Inflammatory macrophage treated with lipopolysaccharide for 4 hours (primary cell): ENCODE measurements at regions not wholly inside any gene's neighbourhood (a gene's known extent, or its start where the extent isn't known, plus 50 kb on each side); places are given as distances from the start of the nearest gene placed in this dataset.

Experiments
- DNase-seq: peaks from one replicate; pipeline ENCODE4 v3.0.0-alpha.2; 2020

DNA sequence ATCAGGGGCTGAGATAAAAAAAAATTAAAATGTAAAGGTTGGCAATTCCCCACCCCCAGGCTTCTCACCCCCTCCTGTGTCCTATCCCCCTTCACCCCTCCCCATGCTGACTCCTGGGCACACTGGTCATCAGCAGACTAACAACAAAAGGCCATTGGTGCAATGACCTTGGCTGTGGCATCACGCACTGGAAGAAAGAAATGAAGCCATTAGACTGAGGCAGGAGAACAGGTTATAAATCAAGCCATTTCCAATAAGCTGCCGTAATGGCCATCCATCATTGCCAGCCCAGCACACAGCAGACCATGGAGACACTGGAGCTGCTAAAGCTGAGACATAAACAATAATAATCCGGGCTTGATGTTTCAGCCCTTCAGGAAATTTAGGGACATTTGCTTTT is 342.4 kb upstream of the ETAA1 start:
- DNase-seq = no peak

DNA sequence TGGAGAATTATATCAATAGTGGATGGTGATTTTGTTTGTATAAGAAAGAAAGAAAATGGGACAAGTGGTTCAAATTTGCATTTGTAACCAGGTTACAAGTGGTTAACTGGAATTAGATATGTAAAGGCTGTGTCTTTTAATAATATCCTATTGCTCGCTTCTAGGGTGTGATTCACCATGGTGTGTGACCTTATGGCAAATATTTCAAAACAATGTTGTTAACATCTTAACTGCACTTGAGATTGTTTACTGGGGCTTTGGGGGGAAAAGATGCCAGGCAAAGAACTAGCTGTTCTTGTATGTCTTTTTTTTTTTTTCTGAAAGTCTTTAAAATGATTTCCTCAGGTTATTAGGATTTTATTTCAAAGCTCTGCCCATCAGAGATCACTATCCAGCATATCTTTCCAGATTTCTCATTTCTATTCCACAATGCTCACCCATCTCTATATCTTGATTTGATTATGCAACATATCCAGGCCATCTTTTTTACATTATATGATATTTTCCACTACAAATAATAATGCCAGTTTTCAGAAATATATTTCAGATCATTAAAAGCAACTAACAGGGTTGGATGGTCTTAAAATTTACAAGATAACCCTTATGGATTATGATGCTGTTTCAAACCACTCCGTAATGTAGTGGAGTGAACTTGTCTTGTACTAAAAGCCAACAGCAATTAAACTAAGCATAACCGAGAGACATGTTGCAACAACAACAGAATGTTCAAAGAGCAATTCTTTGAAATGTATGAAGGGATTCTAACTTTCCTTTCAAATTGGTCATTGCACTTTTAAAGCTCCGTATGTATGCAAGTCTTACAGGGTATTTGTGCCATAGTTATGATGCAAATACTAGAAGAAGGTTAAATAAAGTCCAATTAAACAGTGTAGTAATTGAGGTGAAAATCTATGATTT is 341.5 kb upstream of the ETAA1 start:
- DNase-seq = no peak

- DNase-seq = no peak
Measured at GRCh38 chr2:67057123-67057522, 340.0 kb upstream of the ETAA1 start.

- DNase-seq = no peak
Measured at GRCh38 chr2:67057901-67058703, 339.0 kb upstream of the ETAA1 start.

DNA sequence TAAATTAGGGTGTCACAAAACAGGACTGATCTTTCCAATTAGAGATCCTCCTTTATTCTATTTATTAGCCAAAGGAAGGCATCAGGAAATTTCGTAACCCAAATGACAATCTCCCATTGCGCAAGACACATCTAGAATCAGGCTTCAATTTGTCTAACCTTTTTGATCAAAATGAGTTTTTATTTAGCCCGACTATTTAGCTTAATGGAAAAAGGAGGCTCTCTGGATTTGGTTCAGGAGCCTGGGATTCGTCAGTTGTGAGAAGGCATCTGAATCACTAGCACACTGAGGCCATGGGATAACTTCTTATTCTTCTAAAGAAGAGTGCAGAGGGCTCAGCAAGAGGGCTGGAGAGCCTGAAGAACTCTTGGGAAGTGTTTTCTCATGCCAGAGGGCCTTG is 332.1 kb upstream of the ETAA1 start:
- no peak for DNase-seq

- no peak for DNase-seq
Measured at GRCh38 chr2:67066782-67067181, 330.4 kb upstream of the ETAA1 start.

DNA sequence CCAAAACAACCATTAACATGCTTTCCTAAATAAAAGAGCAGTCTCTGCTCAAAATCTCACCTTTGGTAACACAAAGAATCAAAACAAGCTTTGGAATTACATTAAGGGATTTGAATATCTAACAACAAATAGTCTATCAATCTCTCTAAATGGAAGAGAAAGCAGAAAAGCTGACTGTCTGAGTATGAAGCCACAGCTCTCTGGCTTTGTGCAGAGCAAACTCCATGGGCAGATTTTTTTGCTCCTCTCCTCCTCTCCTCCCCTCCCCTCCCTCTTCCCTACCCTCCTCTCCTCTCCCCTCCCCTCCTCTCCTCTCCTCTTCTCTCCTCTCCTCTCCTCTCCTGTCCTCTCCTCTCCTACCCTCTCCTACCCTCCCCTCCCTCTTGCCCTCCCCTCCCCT is 329.5 kb upstream of the ETAA1 start:
- DNase-seq = no peak

DNA sequence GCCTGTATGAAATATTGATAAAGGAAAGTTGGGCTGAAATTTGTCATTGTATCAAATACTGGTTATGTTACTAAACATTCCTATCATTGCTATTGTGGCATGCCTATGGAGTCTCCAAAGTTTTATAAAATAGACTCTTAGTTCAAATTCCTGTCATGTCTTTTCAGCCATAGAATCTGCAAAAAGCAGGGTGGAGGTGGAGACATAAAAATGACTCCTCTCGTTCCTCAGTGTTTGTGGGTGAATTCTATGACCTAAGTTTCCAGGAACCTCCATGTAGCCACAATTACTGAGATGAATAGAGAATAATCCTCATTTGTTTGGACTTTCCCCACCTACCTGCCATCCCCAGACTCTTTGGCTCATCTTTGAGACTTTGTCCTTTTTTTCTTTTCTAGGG is 326.3 kb upstream of the ETAA1 start:
- no peak for DNase-seq

DNA sequence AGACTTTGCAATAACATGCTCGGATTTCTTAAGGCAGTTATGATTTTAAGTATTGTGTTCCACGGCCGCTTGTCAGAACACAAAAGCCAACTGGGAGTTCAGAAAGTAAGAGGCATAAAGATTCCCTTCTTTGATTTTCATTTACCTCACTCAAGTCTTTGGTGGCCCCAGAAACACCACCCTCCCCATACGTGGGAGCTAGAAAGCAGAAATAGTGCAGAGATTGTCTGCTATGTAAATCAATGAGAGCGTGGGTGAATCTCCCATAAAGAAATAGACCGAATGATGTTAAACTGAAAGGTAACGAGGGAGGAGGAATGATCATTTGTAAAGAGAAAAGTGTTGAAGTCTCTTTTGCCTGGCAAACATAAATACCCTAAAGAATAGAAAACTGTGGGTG is 322.1 kb upstream of the ETAA1 start:
- no peak for DNase-seq

DNA sequence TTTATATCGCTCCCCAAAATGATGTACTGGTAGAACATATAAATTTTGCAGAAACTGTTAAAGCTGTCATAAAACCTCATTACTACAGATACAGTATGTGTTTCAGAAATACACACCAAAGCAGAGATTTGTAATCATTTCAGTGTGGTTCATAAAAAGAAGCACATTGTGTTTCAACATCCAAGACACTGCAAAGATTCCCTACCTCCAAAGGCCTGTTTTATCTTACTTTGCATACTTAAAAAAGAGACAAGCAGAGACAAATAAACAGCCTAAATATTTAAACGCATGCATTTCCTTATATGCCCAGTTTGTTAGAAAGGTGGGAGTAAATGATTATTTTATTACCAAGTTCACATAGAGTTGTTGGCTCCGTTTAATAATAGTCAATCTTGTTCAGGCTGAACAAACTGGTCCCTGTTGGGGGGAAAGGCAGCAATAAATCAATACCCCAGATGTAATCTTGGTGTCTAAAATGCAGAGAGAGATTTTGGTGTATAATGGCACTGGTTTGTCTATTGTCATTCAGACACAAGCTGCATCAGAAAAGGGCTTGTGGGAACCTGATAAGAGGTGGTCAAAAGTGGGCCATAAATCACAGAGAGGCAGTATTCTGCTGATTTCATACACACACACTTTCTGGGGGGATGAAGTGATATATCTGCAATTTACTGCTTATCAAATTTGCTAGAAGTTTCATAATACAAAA is 321.4 kb upstream of the ETAA1 start:
- no peak for DNase-seq

GRCh38 chr2:67076239-67076624 is 320.9 kb upstream of the ETAA1 start:
- no peak for DNase-seq

- no peak for DNase-seq
Measured at GRCh38 chr2:67079729-67080128, 317.4 kb upstream of the ETAA1 start.

- DNase-seq = no peak
Measured at GRCh38 chr2:67082813-67083212, 314.3 kb upstream of the ETAA1 start.

DNA sequence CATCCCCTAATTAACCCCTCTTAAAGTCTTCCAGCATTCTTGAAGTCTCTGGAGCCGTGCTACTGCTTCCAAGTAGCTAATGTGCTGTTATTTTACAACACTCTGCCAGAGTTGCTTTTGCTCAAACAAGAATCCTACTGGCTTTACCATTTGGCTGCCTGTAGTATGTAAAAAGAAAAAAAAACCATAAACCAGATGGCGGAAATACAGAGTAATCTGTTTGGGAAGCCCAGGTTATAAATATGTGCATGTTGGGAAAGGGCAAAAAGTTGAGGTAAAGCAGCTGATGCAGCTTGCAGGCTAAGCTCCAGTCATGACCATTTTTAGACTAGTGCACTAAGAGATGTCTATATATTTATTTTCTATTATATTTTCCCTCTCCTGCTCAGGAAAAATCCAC is 313.2 kb upstream of the ETAA1 start:
- DNase-seq = no peak

GRCh38 chr2:67085146-67085545 is 312.0 kb upstream of the ETAA1 start:
- DNase-seq = no peak

DNA sequence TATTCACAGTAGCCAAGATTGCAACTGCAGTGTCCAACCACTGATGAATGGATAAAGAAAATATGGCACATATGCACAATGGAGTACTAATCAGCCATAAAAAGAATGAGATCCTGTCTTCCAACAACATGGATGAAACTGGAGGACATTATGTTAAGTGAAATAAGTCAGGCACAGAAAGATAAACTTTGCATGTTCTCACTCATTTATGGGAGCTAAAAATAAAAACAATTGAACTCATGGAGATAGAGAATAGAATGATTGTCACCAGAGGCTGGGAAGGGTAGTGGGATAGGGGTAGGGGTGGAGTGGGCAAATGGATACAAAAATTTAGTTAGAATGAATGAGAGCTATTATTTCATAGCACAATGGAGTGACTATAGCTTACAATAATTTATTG is 305.5 kb upstream of the ETAA1 start:
- DNase-seq = no peak

DNA sequence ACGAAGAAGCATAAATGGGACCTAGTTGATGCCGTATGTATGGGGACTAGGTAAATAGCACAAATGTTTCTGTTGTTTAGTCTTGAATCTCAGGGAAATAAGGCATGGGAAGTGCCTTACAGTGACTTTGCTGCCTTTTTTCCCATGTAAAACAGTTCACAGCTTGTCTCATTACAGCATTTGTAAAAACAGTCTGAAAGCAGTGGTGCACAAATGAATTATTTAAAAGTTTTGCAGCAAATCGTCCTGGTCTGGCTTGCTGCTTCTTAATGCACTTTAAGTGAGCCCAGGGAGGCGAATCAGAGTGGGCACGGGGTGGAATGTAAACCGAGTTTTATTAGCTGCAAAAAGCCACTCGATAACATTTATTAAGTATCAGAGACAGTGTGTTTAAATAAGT is 302.0 kb upstream of the ETAA1 start:
- no peak for DNase-seq

- no peak for DNase-seq
Measured at GRCh38 chr2:67096886-67097285, 300.2 kb upstream of the ETAA1 start.

- no peak for DNase-seq
Measured at GRCh38 chr2:67103157-67103556, 294.0 kb upstream of the ETAA1 start.

DNA sequence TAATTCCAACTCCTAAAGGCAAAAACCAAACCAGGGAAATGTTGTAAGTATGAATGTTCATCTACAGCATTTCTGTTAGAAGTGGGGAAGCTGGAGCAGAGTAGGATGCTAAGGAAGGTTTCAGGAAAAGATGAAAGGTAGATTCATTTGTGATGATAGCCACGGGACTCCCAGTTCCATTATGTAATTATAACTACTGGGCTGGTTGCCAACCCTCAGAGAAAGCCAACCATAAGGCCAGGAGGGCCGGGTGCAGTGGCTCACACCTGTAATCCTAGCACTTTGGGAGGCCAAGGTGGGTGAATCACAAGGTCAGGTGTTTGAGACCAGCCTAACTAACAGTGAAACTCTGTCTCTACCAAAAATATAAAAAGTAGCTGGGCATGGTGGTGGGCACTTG is 288.9 kb upstream of the ETAA1 start:
- DNase-seq = no peak

DNA sequence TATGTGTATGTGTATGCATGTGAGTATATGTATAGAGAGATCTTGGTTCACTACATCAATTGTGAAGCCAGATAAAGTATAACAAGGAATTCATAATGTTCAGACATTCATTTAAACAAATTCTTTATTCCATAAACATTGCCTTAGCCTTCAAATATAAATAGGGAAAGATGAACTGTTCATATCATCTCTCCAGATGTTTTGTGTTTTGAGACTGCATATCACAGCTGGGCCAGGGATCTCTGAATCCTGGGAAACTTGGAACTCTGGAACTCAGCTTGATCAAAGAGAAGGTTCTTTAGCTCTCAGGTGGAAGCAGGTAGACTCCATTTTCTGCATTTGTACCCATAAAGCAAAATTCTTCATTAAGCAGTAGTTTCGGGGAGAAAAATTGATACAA is 272.6 kb upstream of the ETAA1 start:
- no peak for DNase-seq

DNA sequence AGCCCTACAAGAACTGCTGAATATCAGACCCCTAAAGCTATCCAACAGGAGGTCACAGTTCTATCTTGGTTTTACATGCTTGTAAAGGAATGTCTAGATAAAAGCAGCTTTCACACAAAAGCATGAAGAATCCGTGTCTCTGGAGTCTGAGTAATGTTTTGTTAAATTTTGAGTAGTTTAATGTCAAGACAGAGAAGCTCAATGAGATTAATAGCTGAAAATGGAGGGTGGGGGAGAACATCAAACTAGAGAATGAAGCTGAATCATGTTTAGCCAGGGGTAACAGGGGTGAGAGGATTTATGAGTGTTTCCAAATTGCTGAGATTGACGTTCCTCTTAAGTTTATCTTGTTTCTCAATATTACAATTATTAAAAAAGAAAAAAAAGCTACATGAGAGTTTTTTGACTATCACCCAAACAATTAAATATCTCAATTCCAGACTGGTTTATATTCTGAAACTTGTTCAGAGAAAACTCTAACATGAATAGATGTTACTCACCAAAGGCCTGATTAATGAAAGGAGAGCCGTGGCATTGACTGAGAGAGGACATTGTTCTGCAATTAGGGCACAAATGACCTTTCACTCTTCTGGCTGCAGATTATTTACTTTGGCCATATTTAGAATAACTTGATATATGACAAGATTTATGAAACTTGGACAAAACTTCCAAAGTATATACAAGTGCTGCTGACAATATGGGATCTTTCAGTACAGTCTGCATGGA is 266.4 kb upstream of the ETAA1 start:
- DNase-seq = no peak

GRCh38 chr2:67131257-67131609 is 265.9 kb upstream of the ETAA1 start:
- no peak for DNase-seq
